HepG2 (cell line): ENCODE measurements at regions not wholly inside any gene's neighbourhood (a gene's known extent, or its start where the extent isn't known, plus 50 kb on each side); places are given as distances from the start of the nearest gene placed in this dataset.

Experiments
- ATAC-seq: fragments of 200-7000 bp; cut with Tn5 transposase; 3 replicates; pipeline ENCODE4 v1.9.1; 2020; ENCODE audit warnings: mild to moderate bottlenecking, moderate library complexity
- BruUV-seq: library from RNA; stranded (reverse); fragments of 400-500 nt; replicated peaks from 2 replicates; lab custom pipeline; 2021; lab: Mats Ljungman, UMichigan
- CTCF ChIA-PET: fragments of 300-600 bp; formaldehyde crosslinking; extraction: SDS; loops from one replicate; lab custom pipeline; 2021; ENCODE audit warnings: low total read pairs, inconsistent platforms, low intra/inter-chr PET ratio; lab: Yijun Ruan, JAX
- POLR2A ChIA-PET: fragments of 350-600 bp; sonication (Branson Sonifier 250); formaldehyde crosslinking; loops from one replicate; lab custom pipeline; 2020; ENCODE audit warnings: antibody characterized with exemption, inconsistent platforms; lab: Yijun Ruan, JAX
- DNase-seq: peaks from one replicate; pipeline ENCODE4 v3.0.0-alpha.2; 2015; ENCODE audit warnings: low spot score
- FAIRE-seq: peaks from 3 replicates; lab custom pipeline; 2011; peaks lifted over from hg19 to GRCh38; lab: Jason Lieb, UNC
- H2AFZ ChIP-seq: one replicate; pipeline ENCODE4 v1.6.1; 2011; ENCODE audit warnings: low read length, inconsistent platforms
- H3K27ac ChIP-seq: fragments of 300-600 bp; 3 replicates; pipeline ENCODE4 v1.8.0; 2011; ENCODE audit warnings: mixed run types, mild to moderate bottlenecking, mixed read lengths, low read length, inconsistent platforms; ENCODE audit not compliant: insufficient read depth; ENCODE audit errors: extremely low read length
- H3K27me3 ChIP-seq, 2 experiments: fragments of 200-600 bp in 1 of 2; 2 replicates in 1 of 2; 3 replicates in 1 of 2; pipeline versions ENCODE4 v1.6.0 to v1.8.0; 2011; ENCODE audit warnings: low read length in 2 of 2, mild to moderate bottlenecking in 2 of 2, moderate library complexity in 2 of 2, inconsistent platforms in 1 of 2; ENCODE audit not compliant: insufficient read depth in 2 of 2, control insufficient read depth in 1 of 2
- H3K36me3 ChIP-seq, 2 experiments: fragments of 200-600 bp in 1 of 2; replicated peaks in 1 of 2; 2 replicates in 1 of 2; 3 replicates in 1 of 2; pipeline versions ENCODE4 v1.5.1 to v1.8.0; 2011; ENCODE audit warnings: low read length in 2 of 2, inconsistent platforms in 1 of 2; ENCODE audit not compliant: insufficient read depth in 2 of 2, control insufficient read depth in 1 of 2
- H3K4me1 ChIP-seq: 2 replicates; pipeline ENCODE4 v1.5.1; 2012; ENCODE audit warnings: low read length, inconsistent platforms; ENCODE audit not compliant: insufficient read depth
- H3K4me2 ChIP-seq: 2 replicates; pipeline ENCODE4 v1.6.0; 2011; ENCODE audit warnings: low read depth, low read length, inconsistent platforms
- H3K4me3 ChIP-seq, 3 experiments: fragments of 200-600 bp in 1 of 3; sonication (generic), shearing (Covaris generic) in 1 of 3; replicated peaks in 1 of 3; 2 replicates each; pipeline ENCODE4 v1.5.1; 2011 to 2016; ENCODE audit warnings: low read length in 3 of 3, inconsistent platforms in 2 of 3, low read depth in 2 of 3, mild to moderate bottlenecking in 2 of 3, control low read depth in 1 of 3, mixed read lengths in 1 of 3; ENCODE audit not compliant: insufficient read depth in 1 of 3
- H3K79me2 ChIP-seq: one replicate; pipeline ENCODE4 v1.6.1; 2011; ENCODE audit warnings: low read length, inconsistent platforms; ENCODE audit not compliant: insufficient read depth
- H3K9ac ChIP-seq: 2 replicates; pipeline ENCODE4 v1.6.0; 2011; ENCODE audit warnings: mild to moderate bottlenecking, low read depth, low read length, inconsistent platforms; ENCODE audit not compliant: insufficient read depth
- H3K9me3 ChIP-seq: 2 replicates; pipeline ENCODE4 v1.5.1; 2012; ENCODE audit warnings: mild to moderate bottlenecking, low read length
- H4K20me1 ChIP-seq: 2 replicates; pipeline ENCODE4 v1.6.0; 2011; ENCODE audit warnings: inconsistent platforms, mild to moderate bottlenecking, low read length, moderate library complexity; ENCODE audit not compliant: insufficient read depth
- ADNP ChIP-seq: sonication (generic); formaldehyde crosslinking; IDR thresholded peaks from 2 replicates; pipeline ENCODE4 v1.4.0; 2020; ENCODE audit warnings: missing genetic modification reagents
- ATF5 ChIP-seq: sonication (generic); formaldehyde crosslinking; IDR thresholded peaks from 2 replicates; pipeline ENCODE4 v1.4.0; 2020; ENCODE audit warnings: mild to moderate bottlenecking, low read depth, missing genetic modification reagents
- BORCS8-MEF2B ChIP-seq: sonication (generic); formaldehyde crosslinking; IDR thresholded peaks from 2 replicates; pipeline ENCODE4 v1.8.0; 2022; ENCODE audit warnings: mild to moderate bottlenecking, missing genetic modification reagents
- FOXJ3 ChIP-seq: sonication (generic); formaldehyde crosslinking; IDR thresholded peaks from 2 replicates; pipeline ENCODE4 v1.4.0; 2020; ENCODE audit warnings: missing genetic modification reagents, mild to moderate bottlenecking, borderline replicate concordance
- GMEB2 ChIP-seq: IDR thresholded peaks from 2 replicates; pipeline ENCODE4 v1.6.1; 2016; ENCODE audit warnings: missing biosample characterization, missing genetic modification reagents, low read depth
- KAT8 ChIP-seq: IDR thresholded peaks from 2 replicates; pipeline ENCODE4 v1.6.1; 2016; ENCODE audit warnings: missing genetic modification reagents, missing compliant biosample characterization
- KDM1A ChIP-seq: IDR thresholded peaks from 2 replicates; pipeline ENCODE4 v1.6.1; 2016; ENCODE audit warnings: missing compliant biosample characterization
- PLRG1 ChIP-seq: fragments of 450-650 bp; conservative IDR thresholded peaks from 2 replicates; pipeline ENCODE4 v1.6.1; 2016
- ZNF710 ChIP-seq: sonication (generic); formaldehyde crosslinking; IDR thresholded peaks from 2 replicates; pipeline ENCODE4 v1.5.0; 2020; ENCODE audit warnings: mild to moderate bottlenecking, missing genetic modification reagents, borderline replicate concordance
- ZNF746 ChIP-seq: sonication (generic); formaldehyde crosslinking; IDR thresholded peaks from 2 replicates; pipeline ENCODE4 v1.8.0; 2022; ENCODE audit warnings: mild to moderate bottlenecking, missing genetic modification reagents
- ZNF781 ChIP-seq: sonication (generic); formaldehyde crosslinking; IDR thresholded peaks from 2 replicates; pipeline ENCODE4 v1.5.1; 2020; ENCODE audit warnings: borderline replicate concordance, mild to moderate bottlenecking, missing genetic modification reagents; ENCODE audit errors: not compliant biosample characterization
- WGBS: methylation state at CpG from one replicate; pipeline ENCODE4 v1.1.6; 2017; ENCODE audit warnings: low lambda C conversion rate; 5-methylcytosine and 5-hydroxymethylcytosine counted together
- in situ Hi-C: cut with HindIII; loops from 2 replicates; pipeline ENCODE4 v1.10.0; 2017; ENCODE audit warnings: low pct_unique_long_range_greater_than_20kb; ENCODE audit not compliant: extremely low pct_ligation_motif_present
- intact Hi-C: fragments of 100-400 bp; cut with micrococcal nuclease; formaldehyde crosslinking; loops from one replicate; pipeline ENCODE4 v1.10.0; 2022; ENCODE audit not compliant: unreplicated experiment
- TF ChIP-seq, protein P1 (sequence below): sonication (generic); formaldehyde crosslinking; IDR thresholded peaks from 2 replicates; pipeline ENCODE4 v1.4.0; 2020; ENCODE audit warnings: missing genetic modification reagents

- in situ Hi-C loops (no loop called here), intact Hi-C loops (no loop called here)
- Histone ChIP-seq H4K20me1 (no peaks in the 10 kb centered on the region), H3K36me3 (no peaks in the 10 kb centered on the region), H3K9ac (no peak overlapping the region), H2AFZ (no peak overlapping the region), H3K4me2 (no peak overlapping the region), H3K27me3 (peaks cover 5 to 67% of the 10 kb centered on the region in 2 experiments; a peak in 3 of 5 replicates), H3K27ac (no peak overlapping the region), H3K9me3 (no peaks in the 10 kb centered on the region), H3K4me1 (no peaks in the 10 kb centered on the region), H3K4me3 (no peak overlapping the region), H3K79me2 (no peaks in the 10 kb centered on the region)
- no peak for DNase-seq
- ATAC-seq, result no peak
- WGBS, result 30% methylated on average over 7 of the region's 8 CpGs
- ChIA-PET POLR2A (no interaction called here), CTCF (no interaction called here)
- FAIRE-seq, result no peak
- no TSS peak for BruUV-seq
- TF ChIP-seq GMEB2 (CRISPR knock-in tag) (no peak), KDM1A (no peak), BORCS8-MEF2B (CRISPR knock-in tag) (no peak), ADNP (CRISPR knock-in tag) (no peak)
- TF ChIP-seq, protein P1, sequence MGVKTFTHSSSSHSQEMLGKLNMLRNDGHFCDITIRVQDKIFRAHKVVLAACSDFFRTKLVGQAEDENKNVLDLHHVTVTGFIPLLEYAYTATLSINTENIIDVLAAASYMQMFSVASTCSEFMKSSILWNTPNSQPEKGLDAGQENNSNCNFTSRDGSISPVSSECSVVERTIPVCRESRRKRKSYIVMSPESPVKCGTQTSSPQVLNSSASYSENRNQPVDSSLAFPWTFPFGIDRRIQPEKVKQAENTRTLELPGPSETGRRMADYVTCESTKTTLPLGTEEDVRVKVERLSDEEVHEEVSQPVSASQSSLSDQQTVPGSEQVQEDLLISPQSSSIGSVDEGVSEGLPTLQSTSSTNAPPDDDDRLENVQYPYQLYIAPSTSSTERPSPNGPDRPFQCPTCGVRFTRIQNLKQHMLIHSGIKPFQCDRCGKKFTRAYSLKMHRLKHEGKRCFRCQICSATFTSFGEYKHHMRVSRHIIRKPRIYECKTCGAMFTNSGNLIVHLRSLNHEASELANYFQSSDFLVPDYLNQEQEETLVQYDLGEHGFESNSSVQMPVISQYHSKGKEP, result no peak
Measured at GRCh38 chr2:15814403-15814802, 125.9 kb upstream of the MYCN start.

GRCh38 chr2:15814946-15815345 is 125.4 kb upstream of the MYCN start:
- in situ Hi-C loops (no loop called here), intact Hi-C loops (no loop called here)
- Histone ChIP-seq H3K4me1 (no peaks in the 10 kb centered on the region), H3K4me3 (no peak overlapping the region), H4K20me1 (no peaks in the 10 kb centered on the region), H3K27ac (no peak overlapping the region), H2AFZ (no peak overlapping the region), H3K4me2 (no peak overlapping the region), H3K27me3 (peaks cover 5 to 69% of the 10 kb centered on the region in 2 experiments; a peak in 3 of 5 replicates), H3K9ac (no peak overlapping the region), H3K36me3 (no peaks in the 10 kb centered on the region), H3K9me3 (no peaks in the 10 kb centered on the region), H3K79me2 (no peaks in the 10 kb centered on the region)
- ChIA-PET POLR2A (no interaction called here), CTCF (no interaction called here)
- no peak for ATAC-seq
- 9% methylated on average over 6 of the region's 6 CpGs for WGBS
- no TSS peak for BruUV-seq
- no peak for FAIRE-seq
- TF ChIP-seq FOXJ3 (CRISPR knock-in tag) (no peak), ZNF746 (CRISPR knock-in tag) (no peak), ATF5 (no peak), KAT8 (CRISPR knock-in tag) (no peak), ZNF781 (CRISPR knock-in tag) (no peak), PLRG1 (no peak), ZNF710 (no peak)
- DNase-seq, result no peak
